Gastrocnemius medialis (tissue), 4 donors: ENCODE measurements at regions not wholly inside any gene's neighbourhood (a gene's known extent, or its start where the extent isn't known, plus 50 kb on each side); places are given as distances from the start of the nearest gene placed in this dataset.

Experiments
- CTCF ChIP-seq, 5 experiments: fragments of 450-650 bp in 3 of 5; fragments of 200-600 bp in 2 of 5; sonication (generic) in 2 of 5; IDR thresholded peaks in 4 of 5; conservative IDR thresholded peaks in 1 of 5; 1 replicate in 4 of 5; 2 replicates in 1 of 5; pipeline ENCODE4 v1.5.1; 2016 to 2019; ENCODE audit warnings: antibody characterized with exemption in 5 of 5, mild to moderate bottlenecking in 3 of 5, moderate library complexity in 3 of 5
- POLR2A ChIP-seq, 2 donors: fragments of 450-650 bp; IDR thresholded peaks; one replicate each; pipeline ENCODE4 v1.6.1; 2017; ENCODE audit warnings: antibody characterized with exemption in 2 of 2, mild to moderate bottlenecking in 2 of 2, moderate library complexity in 2 of 2

GRCh38 chr1:162944974-162945674 lies 84.1 kb upstream of the CCDC190 start:
- TF ChIP-seq CTCF (IDR thresholded peaks at IDR 0.05 in 4 of 5, conservative IDR thresholded peaks at IDR 0.05 in 1 of 5): no peak
- TF ChIP-seq POLR2A (IDR thresholded peaks at IDR 0.05): no peak
